SU-DHL-6 (cell line): ENCODE measurements at regions not wholly inside any gene's neighbourhood (a gene's known extent, or its start where the extent isn't known, plus 50 kb on each side); places are given as distances from the start of the nearest gene placed in this dataset.

Experiments
- EZH2phosphoT487 ChIP-seq: fragments of 200-600 bp; sonication (generic), shearing (Covaris generic); conservative IDR thresholded peaks from 2 replicates; pipeline ENCODE4 v1.6.1; 2018; ENCODE audit warnings: mild to moderate bottlenecking, antibody characterized with exemption, low read length, moderate library complexity, mixed read lengths
- TF ChIP-seq, protein P1 (sequence below): fragments of 200-600 bp; sonication (generic); IDR thresholded peaks from one replicate; pipeline ENCODE4 v1.5.1; 2017; ENCODE audit warnings: antibody characterized with exemption, mild to moderate bottlenecking, low read length, moderate library complexity; ENCODE audit not compliant: insufficient read depth, poor library complexity, severe bottlenecking

- TF ChIP-seq, protein P1, sequence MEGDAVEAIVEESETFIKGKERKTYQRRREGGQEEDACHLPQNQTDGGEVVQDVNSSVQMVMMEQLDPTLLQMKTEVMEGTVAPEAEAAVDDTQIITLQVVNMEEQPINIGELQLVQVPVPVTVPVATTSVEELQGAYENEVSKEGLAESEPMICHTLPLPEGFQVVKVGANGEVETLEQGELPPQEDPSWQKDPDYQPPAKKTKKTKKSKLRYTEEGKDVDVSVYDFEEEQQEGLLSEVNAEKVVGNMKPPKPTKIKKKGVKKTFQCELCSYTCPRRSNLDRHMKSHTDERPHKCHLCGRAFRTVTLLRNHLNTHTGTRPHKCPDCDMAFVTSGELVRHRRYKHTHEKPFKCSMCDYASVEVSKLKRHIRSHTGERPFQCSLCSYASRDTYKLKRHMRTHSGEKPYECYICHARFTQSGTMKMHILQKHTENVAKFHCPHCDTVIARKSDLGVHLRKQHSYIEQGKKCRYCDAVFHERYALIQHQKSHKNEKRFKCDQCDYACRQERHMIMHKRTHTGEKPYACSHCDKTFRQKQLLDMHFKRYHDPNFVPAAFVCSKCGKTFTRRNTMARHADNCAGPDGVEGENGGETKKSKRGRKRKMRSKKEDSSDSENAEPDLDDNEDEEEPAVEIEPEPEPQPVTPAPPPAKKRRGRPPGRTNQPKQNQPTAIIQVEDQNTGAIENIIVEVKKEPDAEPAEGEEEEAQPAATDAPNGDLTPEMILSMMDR, result no peak
- no peak for TF ChIP-seq EZH2phosphoT487
Observed at GRCh38 chr3:36298188-36298587, 82.1 kb upstream of the STAC start.
